Fibroblast of mammary gland (primary cell): ENCODE measurements at regions not wholly inside any gene's neighbourhood (a gene's known extent, or its start where the extent isn't known, plus 50 kb on each side); places are given as distances from the start of the nearest gene placed in this dataset.

ENCODE experiments used
- DNase-seq: peaks from one replicate; pipeline ENCODE4 v3.0.0-alpha.2; 2010; ENCODE audit warnings: low read depth
- H3K4me3 ChIP-seq: 2 replicates; pipeline ENCODE4 v1.5.1; 2011; ENCODE audit warnings: low read depth, mild to moderate bottlenecking, low read length, moderate library complexity; ENCODE audit not compliant: control insufficient read depth
- CTCF ChIP-seq: conservative IDR thresholded peaks from 2 replicates; pipeline ENCODE4 v1.5.1; 2011; ENCODE audit warnings: low read depth, low read length, inconsistent platforms; ENCODE audit not compliant: control insufficient read depth, insufficient read depth

- TF ChIP-seq CTCF, result no peak
- no peak overlapping the region for H3K4me3 ChIP-seq
- DNase-seq, result no peak
Observed at GRCh38 chr2:220202066-220202465, 574.6 kb downstream of the SLC4A3 start.

GRCh38 chr2:220209093-220209492 is 581.7 kb downstream of the SLC4A3 start:
- H3K4me3 ChIP-seq, result no peak overlapping the region
- no peak for DNase-seq
- TF ChIP-seq CTCF, result no peak

DNA sequence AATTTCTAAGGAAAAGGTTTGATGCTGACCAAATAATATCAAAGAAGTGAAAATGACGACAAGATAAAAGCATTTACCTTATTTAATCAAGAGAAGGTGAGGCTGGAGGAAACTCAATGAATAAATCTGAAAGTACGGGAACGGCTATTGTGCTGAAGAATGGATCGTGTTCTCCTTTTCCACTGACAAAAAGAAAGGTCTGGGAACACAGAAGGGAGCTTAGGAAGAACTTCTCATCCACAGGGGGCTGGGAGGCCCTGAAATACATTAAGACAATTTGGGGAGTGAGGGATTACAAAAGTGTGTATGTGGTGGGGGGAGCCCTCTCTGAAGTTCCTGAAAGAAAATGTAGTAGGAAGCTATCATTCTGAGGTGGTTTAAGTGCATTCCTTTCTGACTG is 582.3 kb downstream of the SLC4A3 start:
- no peak for DNase-seq
- no peak overlapping the region for H3K4me3 ChIP-seq
- no peak for TF ChIP-seq CTCF

- H3K4me3 ChIP-seq, result no peak overlapping the region
- TF ChIP-seq CTCF, result no peak
- no peak for DNase-seq
Observed at GRCh38 chr2:220212296-220213080, 585.1 kb downstream of the SLC4A3 start.

GRCh38 chr2:220215785-220216184 is 588.4 kb downstream of the SLC4A3 start:
- no peak for DNase-seq
- no peak for TF ChIP-seq CTCF
- no peak overlapping the region for H3K4me3 ChIP-seq

GRCh38 chr2:220219371-220219770 is 591.9 kb downstream of the SLC4A3 start:
- no peak for TF ChIP-seq CTCF
- no peak for DNase-seq
- H3K4me3 ChIP-seq, result no peak overlapping the region
